HepG2 (cell line): ENCODE measurements at regions not wholly inside any gene's neighbourhood (a gene's known extent, or its start where the extent isn't known, plus 50 kb on each side); places are given as distances from the start of the nearest gene placed in this dataset.

ENCODE experiments used
- CEBPB ChIP-seq: IDR thresholded peaks from 2 replicates; pipeline ENCODE4 v1.6.1; 2011; ENCODE audit warnings: low read depth, low read length, improper control_type of control experiment, borderline replicate concordance
- FOXC1 ChIP-seq: sonication (generic); formaldehyde crosslinking; IDR thresholded peaks from 2 replicates; pipeline ENCODE4 v1.8.0; 2022; ENCODE audit warnings: mild to moderate bottlenecking, missing genetic modification reagents, borderline replicate concordance
- FOXP1 ChIP-seq, 2 experiments: fragments of 450-650 bp in 1 of 2; IDR thresholded peaks; 2 replicates each; pipeline ENCODE4 v1.6.1; 2017 to 2018; ENCODE audit warnings: antibody characterized with exemption in 1 of 2
- GATAD2A ChIP-seq: IDR thresholded peaks from 2 replicates; pipeline ENCODE4 v1.6.1; 2016
- KDM3A ChIP-seq: IDR thresholded peaks from 2 replicates; pipeline ENCODE4 v1.6.1; 2018; ENCODE audit warnings: low read depth, missing compliant biosample characterization
- MIER3 ChIP-seq: IDR thresholded peaks from 2 replicates; pipeline ENCODE4 v1.6.1; 2016; ENCODE audit warnings: missing compliant biosample characterization, borderline replicate concordance
- MXD4 ChIP-seq: IDR thresholded peaks from 2 replicates; pipeline ENCODE4 v1.6.1; 2016; ENCODE audit warnings: mild to moderate bottlenecking, missing biosample characterization, missing genetic modification reagents
- NFYB ChIP-seq: sonication (generic); formaldehyde crosslinking; IDR thresholded peaks from 2 replicates; pipeline ENCODE4 v1.4.0; 2020; ENCODE audit warnings: missing genetic modification reagents
- ONECUT2 ChIP-seq: sonication (generic); formaldehyde crosslinking; IDR thresholded peaks from 2 replicates; pipeline ENCODE4 v1.4.0; 2020; ENCODE audit warnings: missing genetic modification reagents
- SMARCE1 ChIP-seq: fragments of 450-650 bp; IDR thresholded peaks from 2 replicates; pipeline ENCODE4 v1.6.1; 2017; ENCODE audit warnings: borderline replicate concordance
- SP4 ChIP-seq: sonication (generic); formaldehyde crosslinking; IDR thresholded peaks from 2 replicates; pipeline ENCODE4 v1.8.1; 2023; ENCODE audit warnings: mild to moderate bottlenecking, missing genetic modification reagents
- SPEN ChIP-seq: sonication (generic); formaldehyde crosslinking; IDR thresholded peaks from 2 replicates; pipeline ENCODE4 v1.5.1; 2020; ENCODE audit warnings: low read depth, mild to moderate bottlenecking, missing genetic modification reagents
- ZKSCAN8 ChIP-seq: IDR thresholded peaks from 2 replicates; pipeline ENCODE4 v1.6.1; 2016; ENCODE audit warnings: borderline replicate concordance, missing genetic modification reagents, missing compliant biosample characterization
- ZNF432 ChIP-seq: sonication (generic); formaldehyde crosslinking; IDR thresholded peaks from 2 replicates; pipeline ENCODE4 v1.5.0; 2020; ENCODE audit warnings: missing genetic modification reagents, mild to moderate bottlenecking, borderline replicate concordance
- ZNF564 ChIP-seq: sonication (generic); formaldehyde crosslinking; IDR thresholded peaks from 2 replicates; pipeline ENCODE4 v1.8.1; 2023; ENCODE audit warnings: mild to moderate bottlenecking, missing genetic modification reagents
- ZNF570 ChIP-seq: sonication (generic); formaldehyde crosslinking; IDR thresholded peaks from 2 replicates; pipeline ENCODE4 v1.4.0; 2020; ENCODE audit warnings: mild to moderate bottlenecking, missing genetic modification reagents, borderline replicate concordance
- ZNF720 ChIP-seq: sonication (generic); formaldehyde crosslinking; IDR thresholded peaks from 2 replicates; pipeline ENCODE4 v1.4.0; 2020; ENCODE audit warnings: missing genetic modification reagents
- ZNF724P ChIP-seq: sonication (generic); formaldehyde crosslinking; IDR thresholded peaks from 2 replicates; pipeline ENCODE4 v1.8.0; 2022; ENCODE audit warnings: missing genetic modification reagents, borderline replicate concordance
- TF ChIP-seq, protein P1 (sequence below): sonication (generic); formaldehyde crosslinking; IDR thresholded peaks from 2 replicates; pipeline ENCODE4 v1.4.0; 2020; ENCODE audit warnings: mild to moderate bottlenecking, missing genetic modification reagents, borderline replicate concordance
- TF ChIP-seq, protein P2 (sequence below): IDR thresholded peaks from 2 replicates; pipeline ENCODE4 v1.6.1; 2012; ENCODE audit warnings: low read depth, low read length, improper control_type of control experiment
- TF ChIP-seq, protein P3 (sequence below), 2 experiments: IDR thresholded peaks; 2 replicates each; pipeline ENCODE4 v1.6.1; 2011 to 2012; ENCODE audit warnings: low read length in 2 of 2, borderline replicate concordance in 1 of 2, low read depth in 1 of 2, mild to moderate bottlenecking in 1 of 2, moderate library complexity in 1 of 2

DNA sequence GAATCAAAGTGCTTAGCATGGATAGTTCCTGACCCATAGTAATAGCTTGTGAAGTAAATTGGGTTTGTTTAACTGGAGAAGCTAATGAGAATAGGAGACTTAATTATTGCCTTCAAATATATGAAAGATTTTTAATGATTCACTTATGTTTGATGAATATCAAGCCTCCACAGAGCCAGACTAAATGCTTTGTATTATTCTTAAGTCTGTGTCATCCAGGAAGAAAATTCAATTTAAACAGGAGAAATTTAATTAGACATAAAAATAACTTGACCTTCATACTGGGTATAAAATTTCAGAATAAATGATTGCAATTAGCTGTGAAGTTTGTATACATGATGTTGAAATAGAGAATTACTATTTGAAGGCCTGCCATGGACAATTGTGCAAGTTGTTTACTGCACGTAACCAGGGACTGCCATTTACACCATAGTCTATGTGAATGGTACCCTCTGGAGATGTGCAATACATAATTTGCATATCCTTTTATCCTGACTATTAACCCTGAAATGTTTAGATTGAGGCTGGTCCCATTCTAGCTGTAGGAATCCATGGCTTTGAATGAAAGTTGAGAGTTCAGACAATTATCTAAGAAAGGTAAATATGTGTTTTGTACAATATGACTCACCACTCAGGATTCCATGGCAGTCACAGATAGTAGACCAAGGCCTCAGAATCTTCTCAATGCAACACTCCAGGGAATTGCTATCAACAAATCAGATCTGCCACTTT lies 133.5 kb upstream of the IL12B start (continued):
- TF ChIP-seq ZKSCAN8 (CRISPR knock-in tag) (no peak), ZNF564 (no peak), ZNF570 (CRISPR knock-in tag) (no peak), MXD4 (no peak), KDM3A (no peak), FOXC1 (no peak), ZNF432 (no peak), SPEN (CRISPR knock-in tag) (no peak), SMARCE1 (no peak), ONECUT2 (no peak), GATAD2A (peak; percentile 75), FOXP1 (IDR thresholded peaks at IDR 0.05) (peak; percentile 77; the same call in 1 of the 2 replicates), FOXP1 (CRISPR knock-in tag; IDR thresholded peaks at IDR 0.05) (peak; percentile 64), CEBPB (peak; percentile 78; the same call in 1 of the 2 replicates), NFYB (CRISPR knock-in tag) (no peak), ZNF720 (no peak), SP4 (CRISPR knock-in tag) (no peak), ZNF724P (CRISPR knock-in tag) (no peak), MIER3 (CRISPR knock-in tag) (no peak)
- TF ChIP-seq, protein P1, sequence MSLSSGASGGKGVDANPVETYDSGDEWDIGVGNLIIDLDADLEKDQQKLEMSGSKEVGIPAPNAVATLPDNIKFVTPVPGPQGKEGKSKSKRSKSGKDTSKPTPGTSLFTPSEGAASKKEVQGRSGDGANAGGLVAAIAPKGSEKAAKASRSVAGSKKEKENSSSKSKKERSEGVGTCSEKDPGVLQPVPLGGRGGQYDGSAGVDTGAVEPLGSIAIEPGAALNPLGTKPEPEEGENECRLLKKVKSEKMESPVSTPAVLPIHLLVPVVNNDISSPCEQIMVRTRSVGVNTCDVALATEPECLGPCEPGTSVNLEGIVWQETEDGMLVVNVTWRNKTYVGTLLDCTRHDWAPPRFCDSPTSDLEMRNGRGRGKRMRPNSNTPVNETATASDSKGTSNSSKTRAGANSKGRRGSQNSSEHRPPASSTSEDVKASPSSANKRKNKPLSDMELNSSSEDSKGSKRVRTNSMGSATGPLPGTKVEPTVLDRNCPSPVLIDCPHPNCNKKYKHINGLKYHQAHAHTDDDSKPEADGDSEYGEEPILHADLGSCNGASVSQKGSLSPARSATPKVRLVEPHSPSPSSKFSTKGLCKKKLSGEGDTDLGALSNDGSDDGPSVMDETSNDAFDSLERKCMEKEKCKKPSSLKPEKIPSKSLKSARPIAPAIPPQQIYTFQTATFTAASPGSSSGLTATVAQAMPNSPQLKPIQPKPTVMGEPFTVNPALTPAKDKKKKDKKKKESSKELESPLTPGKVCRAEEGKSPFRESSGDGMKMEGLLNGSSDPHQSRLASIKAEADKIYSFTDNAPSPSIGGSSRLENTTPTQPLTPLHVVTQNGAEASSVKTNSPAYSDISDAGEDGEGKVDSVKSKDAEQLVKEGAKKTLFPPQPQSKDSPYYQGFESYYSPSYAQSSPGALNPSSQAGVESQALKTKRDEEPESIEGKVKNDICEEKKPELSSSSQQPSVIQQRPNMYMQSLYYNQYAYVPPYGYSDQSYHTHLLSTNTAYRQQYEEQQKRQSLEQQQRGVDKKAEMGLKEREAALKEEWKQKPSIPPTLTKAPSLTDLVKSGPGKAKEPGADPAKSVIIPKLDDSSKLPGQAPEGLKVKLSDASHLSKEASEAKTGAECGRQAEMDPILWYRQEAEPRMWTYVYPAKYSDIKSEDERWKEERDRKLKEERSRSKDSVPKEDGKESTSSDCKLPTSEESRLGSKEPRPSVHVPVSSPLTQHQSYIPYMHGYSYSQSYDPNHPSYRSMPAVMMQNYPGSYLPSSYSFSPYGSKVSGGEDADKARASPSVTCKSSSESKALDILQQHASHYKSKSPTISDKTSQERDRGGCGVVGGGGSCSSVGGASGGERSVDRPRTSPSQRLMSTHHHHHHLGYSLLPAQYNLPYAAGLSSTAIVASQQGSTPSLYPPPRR (CRISPR knock-in tag) = peak; percentile 57; the same call in 1 of the 2 replicates
- TF ChIP-seq, protein P2, sequence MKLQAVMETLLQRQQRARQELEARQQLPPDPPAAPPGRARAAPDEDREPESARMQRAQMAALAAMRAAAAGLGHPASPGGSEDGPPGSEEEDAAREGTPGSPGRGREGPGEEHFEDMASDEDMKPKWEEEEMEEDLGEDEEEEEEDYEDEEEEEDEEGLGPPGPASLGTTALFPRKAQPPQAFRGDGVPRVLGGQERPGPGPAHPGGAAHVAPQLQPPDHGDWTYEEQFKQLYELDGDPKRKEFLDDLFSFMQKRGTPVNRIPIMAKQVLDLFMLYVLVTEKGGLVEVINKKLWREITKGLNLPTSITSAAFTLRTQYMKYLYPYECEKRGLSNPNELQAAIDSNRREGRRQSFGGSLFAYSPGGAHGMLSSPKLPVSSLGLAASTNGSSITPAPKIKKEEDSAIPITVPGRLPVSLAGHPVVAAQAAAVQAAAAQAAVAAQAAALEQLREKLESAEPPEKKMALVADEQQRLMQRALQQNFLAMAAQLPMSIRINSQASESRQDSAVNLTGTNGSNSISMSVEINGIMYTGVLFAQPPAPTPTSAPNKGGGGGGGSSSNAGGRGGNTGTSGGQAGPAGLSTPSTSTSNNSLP = peak; percentile 91
- TF ChIP-seq, protein P3, sequence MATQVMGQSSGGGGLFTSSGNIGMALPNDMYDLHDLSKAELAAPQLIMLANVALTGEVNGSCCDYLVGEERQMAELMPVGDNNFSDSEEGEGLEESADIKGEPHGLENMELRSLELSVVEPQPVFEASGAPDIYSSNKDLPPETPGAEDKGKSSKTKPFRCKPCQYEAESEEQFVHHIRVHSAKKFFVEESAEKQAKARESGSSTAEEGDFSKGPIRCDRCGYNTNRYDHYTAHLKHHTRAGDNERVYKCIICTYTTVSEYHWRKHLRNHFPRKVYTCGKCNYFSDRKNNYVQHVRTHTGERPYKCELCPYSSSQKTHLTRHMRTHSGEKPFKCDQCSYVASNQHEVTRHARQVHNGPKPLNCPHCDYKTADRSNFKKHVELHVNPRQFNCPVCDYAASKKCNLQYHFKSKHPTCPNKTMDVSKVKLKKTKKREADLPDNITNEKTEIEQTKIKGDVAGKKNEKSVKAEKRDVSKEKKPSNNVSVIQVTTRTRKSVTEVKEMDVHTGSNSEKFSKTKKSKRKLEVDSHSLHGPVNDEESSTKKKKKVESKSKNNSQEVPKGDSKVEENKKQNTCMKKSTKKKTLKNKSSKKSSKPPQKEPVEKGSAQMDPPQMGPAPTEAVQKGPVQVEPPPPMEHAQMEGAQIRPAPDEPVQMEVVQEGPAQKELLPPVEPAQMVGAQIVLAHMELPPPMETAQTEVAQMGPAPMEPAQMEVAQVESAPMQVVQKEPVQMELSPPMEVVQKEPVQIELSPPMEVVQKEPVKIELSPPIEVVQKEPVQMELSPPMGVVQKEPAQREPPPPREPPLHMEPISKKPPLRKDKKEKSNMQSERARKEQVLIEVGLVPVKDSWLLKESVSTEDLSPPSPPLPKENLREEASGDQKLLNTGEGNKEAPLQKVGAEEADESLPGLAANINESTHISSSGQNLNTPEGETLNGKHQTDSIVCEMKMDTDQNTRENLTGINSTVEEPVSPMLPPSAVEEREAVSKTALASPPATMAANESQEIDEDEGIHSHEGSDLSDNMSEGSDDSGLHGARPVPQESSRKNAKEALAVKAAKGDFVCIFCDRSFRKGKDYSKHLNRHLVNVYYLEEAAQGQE (IDR thresholded peaks at IDR 0.05; ENCODE audit: borderline replicate concordance in 1 of 2, low read depth in 1 of 2, low read length in 2 of 2) = no peak
